GM12878 (cell line): ENCODE measurements at regions not wholly inside any gene's neighbourhood (a gene's known extent, or its start where the extent isn't known, plus 50 kb on each side); places are given as distances from the start of the nearest gene placed in this dataset.

Source experiments
- BCLAF1 ChIP-seq: fragments of 450-650 bp; IDR thresholded peaks from 2 replicates; pipeline ENCODE4 v1.6.1; 2017; ENCODE audit warnings: antibody characterized with exemption, mild to moderate bottlenecking, moderate library complexity
- CTCF ChIP-seq, 3 experiments: IDR thresholded peaks in 2 of 3; conservative IDR thresholded peaks in 1 of 3; 2 replicates each; pipeline ENCODE4 v1.5.1; 2011; ENCODE audit warnings: low read depth in 3 of 3, low read length in 3 of 3, mild to moderate bottlenecking in 3 of 3, control low read depth in 2 of 3, moderate library complexity in 2 of 3, inconsistent platforms in 1 of 3, mixed read lengths in 1 of 3; ENCODE audit not compliant: control insufficient read depth in 2 of 3, insufficient read depth in 1 of 3; ENCODE audit errors: extremely low read depth in 1 of 3
- EGR1 ChIP-seq, 2 experiments: IDR thresholded peaks; 1 replicate in 1 of 2; 2 replicates in 1 of 2; pipeline ENCODE4 v1.6.1; 2011 to 2012; ENCODE audit warnings: low read depth in 2 of 2, low read length in 2 of 2, borderline replicate concordance in 1 of 2, mild to moderate bottlenecking in 1 of 2, moderate library complexity in 1 of 2
- EZH2 ChIP-seq: IDR thresholded peaks from 2 replicates; pipeline ENCODE4 v1.6.1; 2012; ENCODE audit warnings: low read depth, mild to moderate bottlenecking, control low read depth, inconsistent platforms, low read length, borderline replicate concordance; ENCODE audit not compliant: control insufficient read depth
- PAX5 ChIP-seq: IDR thresholded peaks from 2 replicates; pipeline ENCODE4 v1.6.1; 2011; ENCODE audit warnings: low read depth, low read length, borderline replicate concordance
- REST ChIP-seq: IDR thresholded peaks from 2 replicates; pipeline ENCODE4 v1.6.1; 2012; ENCODE audit warnings: mild to moderate bottlenecking, low read depth, low read length
- SRF ChIP-seq, 2 experiments: IDR thresholded peaks; 2 replicates each; pipeline ENCODE4 v1.6.1; 2011; ENCODE audit warnings: low read depth in 2 of 2, low read length in 2 of 2, mild to moderate bottlenecking in 1 of 2, moderate library complexity in 1 of 2

GRCh38 chr5:4395752-4396151, 744.4 kb upstream of the ADAMTS16 start:
- TF ChIP-seq PAX5 (no peak), CTCF (IDR thresholded peaks at IDR 0.05 in 2 of 3, conservative IDR thresholded peaks at IDR 0.05 in 1 of 3; ENCODE audit: control insufficient read depth in 2 of 3, extremely low read depth in 1 of 3, insufficient read depth in 1 of 3, low read depth in 3 of 3, low read length in 3 of 3) (no peak), REST (no peak), EGR1 (IDR thresholded peaks at IDR 0.05; ENCODE audit: borderline replicate concordance in 1 of 2, low read depth in 2 of 2, low read length in 2 of 2) (no peak), BCLAF1 (no peak), SRF (IDR thresholded peaks at IDR 0.05; ENCODE audit: low read depth in 2 of 2, low read length in 2 of 2) (no peak), EZH2 (no peak)
